ENCODE measurements at regions not wholly inside any gene's neighbourhood (a gene's known extent, or its start where the extent isn't known, plus 50 kb on each side); places are given as distances from the start of the nearest gene placed in this dataset.

DNA sequence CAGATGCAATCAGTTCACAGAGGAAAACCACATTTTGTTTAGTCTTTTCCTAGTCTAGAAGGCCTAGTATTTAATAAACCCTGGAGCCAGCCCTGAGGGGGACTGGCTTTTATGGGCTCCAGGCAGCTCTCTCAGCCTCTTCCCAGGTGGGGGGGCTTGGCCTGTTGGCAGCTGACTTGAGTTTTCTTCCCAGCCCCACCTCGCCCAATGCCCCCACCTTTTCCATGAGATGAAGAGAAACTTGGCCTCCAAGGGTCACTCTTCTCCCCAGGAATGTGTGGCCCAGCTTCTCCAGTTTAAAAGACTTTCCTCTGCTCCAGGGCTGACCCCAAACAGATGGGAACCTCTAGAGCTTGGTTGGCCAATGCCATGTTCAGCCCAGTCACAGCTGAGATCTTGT lies 196.1 kb downstream of the BMP7 start:
- Histone ChIP-seq H3K4me1 (no peaks in the 10 kb centered on the region), H3K4me3 (no peak overlapping the region), H3K27ac (no peak overlapping the region), H3K27me3 (no peaks in the 10 kb centered on the region), H3K36me3 (no peaks in the 10 kb centered on the region), H3K9me3 (no peaks in the 10 kb centered on the region)
- intact Hi-C loops (cut with DNase I), result no loop called here
- no peak for TF ChIP-seq POLR2AphosphoS5 (IDR thresholded peaks at IDR 0.05; ENCODE audit: insufficient read depth in 1 of 2, low read depth in 1 of 2)
- TF ChIP-seq, protein P1, sequence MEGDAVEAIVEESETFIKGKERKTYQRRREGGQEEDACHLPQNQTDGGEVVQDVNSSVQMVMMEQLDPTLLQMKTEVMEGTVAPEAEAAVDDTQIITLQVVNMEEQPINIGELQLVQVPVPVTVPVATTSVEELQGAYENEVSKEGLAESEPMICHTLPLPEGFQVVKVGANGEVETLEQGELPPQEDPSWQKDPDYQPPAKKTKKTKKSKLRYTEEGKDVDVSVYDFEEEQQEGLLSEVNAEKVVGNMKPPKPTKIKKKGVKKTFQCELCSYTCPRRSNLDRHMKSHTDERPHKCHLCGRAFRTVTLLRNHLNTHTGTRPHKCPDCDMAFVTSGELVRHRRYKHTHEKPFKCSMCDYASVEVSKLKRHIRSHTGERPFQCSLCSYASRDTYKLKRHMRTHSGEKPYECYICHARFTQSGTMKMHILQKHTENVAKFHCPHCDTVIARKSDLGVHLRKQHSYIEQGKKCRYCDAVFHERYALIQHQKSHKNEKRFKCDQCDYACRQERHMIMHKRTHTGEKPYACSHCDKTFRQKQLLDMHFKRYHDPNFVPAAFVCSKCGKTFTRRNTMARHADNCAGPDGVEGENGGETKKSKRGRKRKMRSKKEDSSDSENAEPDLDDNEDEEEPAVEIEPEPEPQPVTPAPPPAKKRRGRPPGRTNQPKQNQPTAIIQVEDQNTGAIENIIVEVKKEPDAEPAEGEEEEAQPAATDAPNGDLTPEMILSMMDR (IDR thresholded peaks at IDR 0.05), result no peak
- no peak for TF ChIP-seq POLR2A (IDR thresholded peaks at IDR 0.05)
- no peak for DNase-seq (ENCODE audit: extremely low spot score in 2 of 2)

DNA sequence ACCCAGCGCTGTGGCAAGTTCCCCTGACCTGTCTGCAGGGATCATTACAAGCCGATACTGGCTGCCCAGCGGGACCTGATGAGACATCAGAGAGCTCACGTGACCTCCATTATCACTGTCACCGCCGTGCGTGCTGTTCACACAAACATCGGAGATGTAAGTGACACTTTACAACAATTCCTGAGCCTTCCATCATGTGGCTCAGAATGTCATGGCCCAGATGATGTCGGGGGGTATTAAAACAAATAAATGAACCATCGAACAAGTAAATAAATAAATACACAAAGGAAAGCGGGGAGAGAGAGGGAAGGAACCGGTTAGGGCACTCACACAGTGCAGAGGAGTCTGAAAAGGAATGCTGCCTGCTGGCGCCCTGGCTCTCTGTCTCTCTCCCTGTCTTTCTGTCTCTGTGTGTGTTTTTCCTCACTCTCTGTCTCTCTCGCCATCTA lies 195.1 kb downstream of the BMP7 start:
- Histone ChIP-seq H3K27ac (no peak overlapping the region), H3K9me3 (no peaks in the 10 kb centered on the region), H3K4me3 (no peak overlapping the region), H3K27me3 (no peaks in the 10 kb centered on the region), H3K4me1 (no peaks in the 10 kb centered on the region), H3K36me3 (no peaks in the 10 kb centered on the region)
- intact Hi-C loops (cut with DNase I), result no loop called here
- DNase-seq (ENCODE audit: extremely low spot score in 2 of 2), result no peak
- TF ChIP-seq POLR2A (IDR thresholded peaks at IDR 0.05) (no peak), POLR2AphosphoS5 (IDR thresholded peaks at IDR 0.05; ENCODE audit: insufficient read depth in 1 of 2, low read depth in 1 of 2) (no peak)
- TF ChIP-seq, protein P1 (IDR thresholded peaks at IDR 0.05), result no peak

DNA sequence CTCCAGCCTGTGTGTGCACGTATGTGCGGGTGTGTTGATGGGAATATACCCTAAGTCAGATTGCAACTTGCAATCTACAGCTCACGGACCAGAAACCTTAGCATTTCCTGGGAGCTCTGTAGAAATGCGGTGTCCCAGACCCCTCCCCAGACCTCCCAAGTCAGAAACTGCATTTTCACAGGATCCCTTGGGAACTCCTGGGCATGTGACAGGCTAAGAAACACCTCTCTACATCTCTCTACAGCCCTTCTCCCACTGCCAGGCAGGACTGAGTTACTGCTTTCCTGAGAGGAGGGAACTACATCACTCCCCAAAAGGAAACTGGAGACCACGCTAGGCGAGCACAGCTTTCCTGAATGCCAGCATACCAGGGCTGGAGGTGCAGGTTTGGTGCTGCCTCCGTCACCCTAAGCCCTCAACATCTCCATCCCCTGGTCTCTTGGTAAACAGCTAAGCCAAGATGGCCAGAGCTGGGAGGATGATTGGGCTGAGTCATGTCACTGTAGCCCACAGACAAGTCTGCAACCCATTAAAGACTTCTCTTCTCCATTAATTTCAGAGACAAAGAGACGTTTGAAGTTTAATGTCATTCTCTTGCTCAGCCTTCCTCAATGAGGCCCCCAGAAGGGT lies 194.4 kb downstream of the BMP7 start:
- Histone ChIP-seq H3K27ac (no peak overlapping the region), H3K4me3 (no peak overlapping the region), H3K36me3 (no peaks in the 10 kb centered on the region), H3K27me3 (no peaks in the 10 kb centered on the region), H3K4me1 (no peaks in the 10 kb centered on the region), H3K9me3 (no peaks in the 10 kb centered on the region)
- TF ChIP-seq, protein P1 (IDR thresholded peaks at IDR 0.05), result no peak
- TF ChIP-seq POLR2AphosphoS5 (IDR thresholded peaks at IDR 0.05; ENCODE audit: insufficient read depth in 1 of 2, low read depth in 1 of 2) (no peak), POLR2A (IDR thresholded peaks at IDR 0.05) (no peak)
- intact Hi-C loops (cut with DNase I), result no loop called here
- DNase-seq (ENCODE audit: extremely low spot score in 2 of 2), result no peak

DNA sequence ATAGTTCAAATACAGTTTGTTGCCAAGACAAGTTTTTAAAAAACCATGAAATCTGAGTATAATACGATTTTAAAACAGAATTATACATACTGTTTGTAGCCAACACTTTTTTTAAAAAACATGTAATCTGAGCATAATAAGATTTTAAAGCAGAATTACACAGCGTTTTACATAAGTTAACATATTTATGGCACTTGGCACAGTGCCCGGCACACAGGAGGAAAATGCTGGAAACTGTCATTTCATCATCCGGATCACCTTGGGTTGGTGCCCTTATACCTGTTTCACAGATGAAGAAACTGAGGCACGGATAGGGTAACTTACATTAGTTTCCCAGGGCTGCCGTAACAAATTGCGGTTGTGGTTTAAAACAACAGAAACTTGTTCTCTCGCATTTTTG lies 193.0 kb downstream of the BMP7 start:
- no peaks in the 10 kb centered on the region for H3K27me3 ChIP-seq

DNA sequence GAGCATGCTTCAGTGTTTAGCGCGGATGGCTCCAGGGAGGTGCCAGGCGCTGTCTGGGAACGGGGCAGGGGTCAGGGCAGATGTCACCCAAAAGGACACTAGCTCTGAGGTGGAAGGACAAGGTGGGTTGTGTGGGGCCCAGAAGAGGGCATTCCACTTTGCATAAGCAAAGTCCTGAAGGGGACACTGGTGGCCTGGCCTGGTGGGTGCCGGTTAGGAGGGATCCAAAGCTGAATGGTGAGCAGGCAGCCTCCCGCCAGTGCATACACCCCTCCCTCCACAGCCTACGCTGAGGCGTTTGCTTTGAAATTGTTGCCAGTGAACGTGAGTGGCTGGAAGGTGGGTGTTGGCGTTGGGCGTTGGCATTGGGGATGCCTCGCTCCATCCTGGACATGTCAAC lies 192.1 kb downstream of the BMP7 start:
- Histone ChIP-seq H3K36me3 (no peaks in the 10 kb centered on the region), H3K27me3 (no peaks in the 10 kb centered on the region), H3K27ac (no peak overlapping the region), H3K9me3 (peaks cover 13% of the 10 kb centered on the region), H3K4me1 (no peaks in the 10 kb centered on the region), H3K4me3 (no peak overlapping the region)
- intact Hi-C loops (cut with DNase I), result no loop called here
- no peak for DNase-seq (ENCODE audit: extremely low spot score in 2 of 2)
- TF ChIP-seq POLR2AphosphoS5 (IDR thresholded peaks at IDR 0.05; ENCODE audit: insufficient read depth in 1 of 2, low read depth in 1 of 2) (no peak), POLR2A (IDR thresholded peaks at IDR 0.05) (no peak)
- TF ChIP-seq, protein P1 (IDR thresholded peaks at IDR 0.05), result no peak

More for the DNA sequence above, 193.0 kb downstream of the BMP7 start:
- H3K36me3 ChIP-seq, result no peaks in the 10 kb centered on the region
- intact Hi-C loops (cut with DNase I), result no loop called here
- H3K4me1 ChIP-seq, result no peaks in the 10 kb centered on the region
- H3K9me3 ChIP-seq, result peaks cover 5% of the 10 kb centered on the region
- TF ChIP-seq POLR2A (IDR thresholded peaks at IDR 0.05), result no peak
- H3K4me3 ChIP-seq, result no peak overlapping the region
- H3K27ac ChIP-seq, result no peak overlapping the region
- DNase-seq (ENCODE audit: extremely low spot score in 2 of 2), result no peak

Data from vagina (tissue), 2 donors.